Fibroblast of skin of abdomen (primary cell): ENCODE measurements at regions not wholly inside any gene's neighbourhood (a gene's known extent, or its start where the extent isn't known, plus 50 kb on each side); places are given as distances from the start of the nearest gene placed in this dataset.
"Not testable (repeated sequence)": the region's sequence is repeated elsewhere in the genome, so short reads cannot be mapped to it uniquely, and the experiment has no call there.

ENCODE experiments used
- DNase-seq: peaks from one replicate; pipeline ENCODE4 v3.0.0-alpha.2; 2013

DNA sequence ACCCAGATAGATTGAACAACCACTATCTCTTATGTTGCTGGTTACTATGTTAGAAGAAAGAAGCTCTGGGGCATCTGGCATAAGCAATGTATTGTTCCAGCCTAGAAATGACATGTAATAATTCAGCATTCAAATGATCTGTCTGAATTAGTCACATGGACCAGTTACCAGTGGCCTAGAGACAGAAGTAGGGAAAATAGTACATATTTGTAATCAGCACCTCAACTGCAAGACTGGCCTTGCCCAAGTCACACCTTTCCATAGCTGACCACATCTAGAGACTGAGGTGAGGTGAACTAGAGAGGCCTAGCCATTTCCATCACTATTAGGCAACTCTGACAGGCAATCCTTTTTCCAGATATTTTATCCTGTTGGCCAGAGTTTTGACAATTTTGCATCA, 315.6 kb upstream of the KCND2 start:
- no peak for DNase-seq

- peak; percentile 58 for DNase-seq
Observed at GRCh38 chr7:119959811-119960210, 313.2 kb upstream of the KCND2 start.

DNA sequence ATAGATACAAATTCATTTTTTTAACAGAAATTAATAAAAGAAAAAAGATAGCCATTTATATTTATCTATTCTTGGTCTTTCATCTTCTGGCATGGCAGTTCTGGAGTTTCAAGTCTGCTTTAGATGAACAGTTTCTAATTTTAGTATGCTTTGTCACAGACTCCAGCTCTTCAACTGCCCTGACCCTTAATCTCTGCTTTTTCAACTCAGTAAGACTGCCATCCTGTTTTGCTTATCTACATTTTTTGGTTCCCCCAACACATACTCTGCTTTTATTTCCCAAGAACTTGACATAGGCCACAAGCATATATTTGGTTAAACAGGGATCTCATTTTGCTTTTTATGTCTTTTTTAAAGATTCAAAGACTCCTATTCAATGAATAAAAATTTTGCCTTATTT, 309.3 kb upstream of the KCND2 start:
- no peak for DNase-seq

- DNase-seq, result no peak
Observed at GRCh38 chr7:119964065-119964464, 308.9 kb upstream of the KCND2 start.

DNA sequence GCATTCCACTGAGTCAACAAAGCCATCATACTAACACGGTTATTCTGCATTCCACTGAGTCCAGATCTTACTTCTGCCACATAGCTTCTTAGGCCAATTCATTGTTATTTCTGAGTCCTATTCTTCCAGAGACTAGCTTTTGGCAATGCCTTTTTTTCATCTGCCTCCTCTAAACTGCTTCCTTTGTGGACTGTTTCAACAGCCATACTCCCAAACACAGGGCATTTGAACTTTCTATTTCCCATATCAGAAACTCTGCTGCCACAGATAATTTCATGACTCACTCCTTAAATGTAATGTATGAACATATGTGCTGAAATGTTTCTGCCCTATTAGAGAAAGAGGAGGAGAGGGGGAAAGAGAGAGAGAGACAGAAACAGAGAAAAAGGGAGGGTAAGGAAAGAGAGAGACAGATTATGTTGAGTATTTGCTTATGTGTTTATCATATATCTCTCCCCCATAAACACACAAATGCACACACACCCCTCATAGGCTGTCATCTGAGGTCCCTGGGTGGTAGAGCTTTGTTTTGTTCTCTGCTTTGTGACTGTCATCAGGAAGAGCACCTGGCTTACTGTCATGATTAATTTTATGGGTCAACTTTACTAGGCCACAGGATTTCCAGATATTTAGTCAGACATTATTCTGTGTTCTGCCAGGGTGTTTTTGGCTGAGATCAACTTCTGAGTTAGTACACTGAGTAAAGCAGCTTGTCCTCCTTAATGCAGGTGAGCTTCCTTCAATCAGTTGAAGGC, 308.0 kb upstream of the KCND2 start:
- DNase-seq, result peak; percentile 55

DNA sequence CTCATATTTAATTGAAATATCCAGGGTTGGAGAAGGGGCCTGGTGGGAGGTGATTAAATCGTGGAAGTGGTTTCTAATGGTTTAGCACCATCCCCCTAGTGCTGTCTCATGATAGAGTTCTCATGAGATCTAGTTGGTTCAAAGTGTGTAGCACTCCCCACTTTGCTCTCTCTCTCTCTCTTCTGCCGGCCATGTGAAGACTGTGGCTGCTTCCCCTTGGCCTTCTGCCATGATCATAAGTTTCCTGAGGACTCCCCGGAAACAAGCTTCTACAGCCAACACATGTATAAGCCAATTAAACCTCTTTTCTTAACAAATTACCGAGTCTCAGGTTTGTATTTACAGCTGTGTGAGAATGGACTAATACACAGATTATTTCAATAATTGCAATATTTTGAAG, 305.8 kb upstream of the KCND2 start:
- DNase-seq, result no peak

- DNase-seq, result not testable (repeated sequence)
Observed at GRCh38 chr7:119968411-119968810, 304.6 kb upstream of the KCND2 start.

- DNase-seq, result peak; percentile 16
Observed at GRCh38 chr7:119969054-119969453, 303.9 kb upstream of the KCND2 start.

DNA sequence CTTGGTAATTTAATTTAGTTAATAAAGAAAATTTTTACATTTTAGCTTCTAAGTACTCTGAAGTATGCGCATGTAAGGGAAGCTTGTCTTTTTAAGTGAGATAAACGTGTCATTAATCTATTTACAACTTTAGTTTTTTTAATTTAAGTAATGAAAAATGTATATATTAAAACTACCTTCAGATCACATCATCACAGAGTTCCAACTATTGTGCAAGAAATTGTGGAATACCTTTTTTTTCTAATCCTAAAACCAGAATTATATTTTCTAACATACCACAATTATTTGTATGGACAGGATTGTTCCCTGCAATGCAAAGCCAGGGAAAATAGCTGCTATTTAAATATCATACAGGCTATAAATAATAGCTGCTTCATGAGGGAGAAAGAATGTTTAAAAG, 303.2 kb upstream of the KCND2 start:
- DNase-seq, result no peak

DNA sequence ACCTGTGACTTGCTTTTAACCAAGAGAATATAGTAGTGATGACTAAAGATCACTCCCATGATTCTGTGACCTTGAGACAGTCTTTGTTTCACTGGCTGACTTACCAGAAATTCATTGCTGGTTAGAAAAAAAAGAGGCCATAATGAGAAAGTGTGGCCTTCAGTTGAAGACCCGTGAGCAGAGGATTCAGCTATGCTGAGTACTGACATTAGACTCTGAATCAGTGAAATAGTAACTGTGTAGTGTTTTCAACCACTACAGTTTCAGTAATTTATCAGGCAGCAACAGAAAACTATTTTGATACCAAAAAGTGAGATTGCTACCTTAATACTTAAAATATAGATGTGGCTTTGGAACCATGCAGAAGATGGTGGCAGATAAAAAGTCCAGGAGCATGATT, 298.0 kb upstream of the KCND2 start:
- DNase-seq, result no peak

DNA sequence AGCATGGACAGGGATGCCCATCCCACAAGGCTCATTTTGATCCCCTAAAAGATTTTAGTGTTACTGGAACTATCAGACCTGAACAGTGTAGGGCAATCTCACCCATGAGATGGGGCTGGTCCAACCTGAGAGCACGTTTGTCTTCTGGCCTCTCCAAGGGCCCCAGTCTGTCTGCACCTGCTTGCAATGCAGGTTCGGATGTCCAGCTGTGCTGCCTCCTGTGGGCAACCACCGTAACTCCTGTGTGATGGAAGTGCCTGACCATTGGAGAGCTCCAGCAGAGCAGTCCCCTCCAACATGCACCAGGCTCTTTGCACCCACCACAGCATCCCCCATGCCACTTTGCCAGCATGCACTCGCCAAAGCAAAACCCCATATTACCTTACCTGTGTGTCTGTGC, 290.1 kb upstream of the KCND2 start:
- DNase-seq, result no peak

- DNase-seq, result no peak
Observed at GRCh38 chr7:119983468-119983867, 289.5 kb upstream of the KCND2 start.

DNA sequence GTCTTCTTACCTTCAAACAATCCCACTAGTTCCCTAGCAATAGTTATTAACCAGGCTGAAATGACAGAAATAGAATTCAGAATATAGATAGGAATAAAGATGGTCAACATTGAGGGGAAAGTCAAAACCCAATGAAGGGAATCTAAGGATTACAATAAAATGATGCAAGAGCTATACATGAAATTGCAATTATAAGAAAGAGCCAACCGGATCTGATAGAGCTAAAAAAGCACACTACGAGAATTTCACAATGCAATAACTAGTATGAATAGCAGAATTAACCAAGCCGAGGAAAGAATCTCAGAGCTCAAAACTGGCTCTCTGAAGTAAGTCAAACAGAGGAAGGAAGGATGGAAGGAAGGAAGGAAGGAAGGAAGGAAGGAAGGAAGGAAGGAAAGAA, 288.7 kb upstream of the KCND2 start:
- DNase-seq, result no peak

DNA sequence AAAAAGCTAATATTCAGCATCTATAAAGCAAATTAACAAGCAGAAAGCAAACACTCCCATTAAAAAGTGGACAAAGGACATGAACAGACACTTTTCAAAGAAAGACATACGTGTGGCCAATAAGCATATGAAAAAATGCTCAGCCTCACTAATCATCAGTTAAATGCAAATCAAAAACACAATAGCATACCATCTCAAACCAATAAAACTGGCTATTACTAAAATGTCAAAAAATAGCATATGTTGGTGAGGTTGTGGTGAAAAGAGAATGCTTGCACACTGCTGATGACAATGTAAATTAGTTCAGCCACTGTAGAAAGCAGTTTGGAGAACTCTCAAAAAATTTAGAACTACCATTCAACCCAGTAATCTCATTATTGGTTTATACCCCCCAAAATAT, 284.6 kb upstream of the KCND2 start:
- no peak for DNase-seq

GRCh38 chr7:119994928-119995327, 278.0 kb upstream of the KCND2 start:
- no peak for DNase-seq

DNA sequence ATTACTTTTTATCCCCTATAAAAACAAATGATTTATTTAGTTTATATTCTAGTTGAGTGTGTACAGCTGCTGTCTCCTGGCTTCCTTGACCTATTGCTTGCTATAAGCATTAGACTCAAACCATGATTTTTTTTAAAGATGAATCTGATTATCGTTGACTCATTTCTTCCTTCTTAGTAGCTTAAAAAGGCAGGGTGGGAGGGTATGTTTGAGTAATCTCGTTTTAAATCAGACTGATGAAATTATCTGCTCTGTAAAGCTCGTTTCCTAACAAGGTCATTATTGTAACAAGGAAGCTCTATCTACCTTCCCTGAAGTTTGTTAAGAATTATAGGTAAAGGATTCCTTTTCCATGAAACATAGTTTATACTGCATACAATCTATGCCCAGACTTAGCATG, 276.3 kb upstream of the KCND2 start:
- DNase-seq, result no peak

DNA sequence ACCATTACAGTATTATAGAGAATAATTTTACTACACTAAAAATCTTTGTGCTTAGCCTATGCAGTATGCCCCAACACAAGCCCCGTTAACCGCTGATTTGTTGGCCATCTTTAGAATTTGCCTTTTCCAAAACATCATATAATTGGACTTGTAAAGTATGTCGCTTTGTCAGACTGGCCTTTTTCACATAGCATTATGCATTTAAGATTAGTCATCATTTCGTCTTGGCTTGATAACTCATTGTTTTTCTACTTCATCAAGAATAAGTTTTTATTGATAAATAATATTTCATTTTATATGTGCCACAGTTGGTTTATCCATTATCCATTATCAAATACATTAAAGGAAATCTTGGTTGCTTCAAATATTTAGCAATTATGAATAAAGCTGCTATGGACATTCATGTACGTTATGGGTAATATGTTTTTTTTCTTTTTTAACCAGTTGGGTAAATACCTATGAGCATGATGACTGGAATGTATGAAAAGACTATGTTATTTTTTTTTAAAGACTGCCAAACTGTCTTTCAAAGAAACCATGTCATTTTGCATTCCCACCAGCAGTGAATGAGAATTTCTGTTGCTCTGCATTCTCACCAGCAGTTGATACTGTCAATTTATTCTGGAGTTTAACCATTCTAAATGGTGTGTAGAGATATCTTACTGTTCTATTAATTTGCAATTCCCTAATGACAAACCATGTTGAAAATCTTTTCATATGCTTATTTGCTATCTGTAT, 273.1 kb upstream of the KCND2 start:
- DNase-seq, result peak; percentile 18

DNA sequence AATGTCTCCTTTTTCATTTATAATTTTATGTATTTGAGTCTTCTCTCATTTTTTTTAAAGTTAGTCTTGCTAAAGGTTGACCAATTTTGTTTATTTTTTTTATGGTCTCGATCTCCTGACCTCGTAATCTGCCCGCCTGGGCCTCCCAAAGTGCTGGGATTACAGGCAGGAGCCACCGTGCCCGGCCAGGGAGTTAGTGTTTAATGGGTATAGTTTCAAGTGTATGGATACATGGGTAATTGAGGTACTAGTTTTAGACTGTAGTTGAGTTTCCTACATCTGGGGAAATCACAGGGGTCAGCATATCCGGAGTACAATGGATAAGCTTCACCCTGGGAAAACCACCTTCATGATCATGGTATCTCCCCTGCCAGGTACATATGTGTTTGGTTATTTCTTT, 267.3 kb upstream of the KCND2 start:
- no peak for DNase-seq

- not testable (repeated sequence) for DNase-seq
Observed at GRCh38 chr7:120014301-120014700, 258.7 kb upstream of the KCND2 start.

GRCh38 chr7:120014925-120015465, 258.0 kb upstream of the KCND2 start:
- peak; percentile 32 for DNase-seq

- DNase-seq, result peak; percentile 25
Observed at GRCh38 chr7:120021085-120021484, 251.9 kb upstream of the KCND2 start.

DNA sequence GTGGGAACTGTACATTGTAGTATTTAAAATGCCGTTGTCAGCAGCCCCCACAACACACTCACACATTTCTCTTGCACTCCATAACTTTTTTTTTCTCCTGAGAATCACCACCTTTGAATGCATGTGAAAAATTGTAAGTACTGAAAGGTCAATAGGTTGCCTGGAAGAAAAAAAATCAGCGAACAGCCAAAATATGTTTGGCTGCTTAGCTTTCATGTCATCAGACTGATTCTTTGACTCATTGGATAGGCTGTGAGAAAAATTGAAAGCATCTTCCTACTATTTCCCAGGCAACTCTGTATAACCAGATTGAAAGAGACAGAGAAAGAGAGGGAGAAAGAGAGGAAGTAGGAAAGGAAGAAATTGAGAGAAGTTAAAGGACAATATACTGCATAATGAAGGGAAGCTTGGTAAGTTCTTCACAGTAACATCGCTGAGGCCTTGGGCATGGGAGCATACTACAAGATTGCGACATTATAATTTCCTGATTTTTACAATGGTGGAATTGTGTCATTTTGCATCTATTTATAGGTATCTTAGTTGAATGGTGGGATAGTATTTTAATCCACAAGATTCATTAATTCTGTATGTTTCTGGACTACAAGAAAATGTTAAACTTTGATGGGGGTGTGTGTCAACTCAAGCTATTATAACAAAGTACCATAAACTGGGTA, 249.3 kb upstream of the KCND2 start:
- peak; percentile 59 for DNase-seq

DNA sequence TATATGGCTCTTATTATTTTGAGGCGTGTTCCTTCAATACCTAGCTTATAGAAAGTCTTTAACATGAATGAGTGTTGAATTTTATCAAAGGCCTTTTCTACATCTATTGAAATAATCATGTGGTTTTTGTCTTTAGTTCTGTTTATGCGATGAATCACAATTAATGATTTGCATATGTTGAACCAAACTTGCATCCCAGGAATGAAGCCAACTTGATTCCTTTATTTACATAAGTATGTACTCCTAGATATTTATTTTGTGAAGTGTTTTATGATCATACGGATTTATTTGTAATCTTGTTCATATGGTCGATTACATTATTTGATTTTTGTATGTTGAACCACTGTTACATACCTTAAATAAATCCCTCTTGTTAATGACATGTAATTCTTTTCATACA, 244.3 kb upstream of the KCND2 start:
- peak; percentile 78 for DNase-seq
